ENCODE measurements at regions not wholly inside any gene's neighbourhood (a gene's known extent, or its start where the extent isn't known, plus 50 kb on each side); places are given as distances from the start of the nearest gene placed in this dataset.

DNA sequence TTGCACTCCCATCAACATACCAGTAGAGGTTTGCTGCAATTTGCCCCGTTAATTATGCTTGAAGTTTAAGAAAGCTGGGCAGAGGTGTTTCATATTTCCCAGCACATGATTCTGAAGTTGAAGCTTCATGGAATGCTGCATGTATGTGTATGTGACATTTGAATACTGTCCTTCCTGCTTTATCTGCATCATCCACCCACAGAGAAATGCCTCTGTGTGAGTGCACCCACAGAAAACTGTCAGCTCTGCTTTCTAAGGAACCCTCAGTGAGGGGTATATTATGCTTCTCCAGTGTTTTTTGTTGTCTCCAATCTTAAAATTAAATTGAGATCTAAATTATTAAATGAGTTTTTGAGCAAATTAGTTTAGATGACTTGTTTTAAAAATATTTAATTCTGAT lies 358.1 kb upstream of the PIK3R1 start:
- in situ Hi-C loops (cut with MboI), result no loop called here
- POLR2A ChIA-PET, result no interaction called here
- RAD21 ChIA-PET (ENCODE audit: unreplicated experiment), result no interaction called here
- FAIRE-seq, result no peak
- Histone ChIP-seq H4K20me1 (ENCODE audit: control insufficient read depth, insufficient read depth) (no peaks in the 10 kb centered on the region), H3K27ac (ENCODE audit: control insufficient read depth, insufficient read depth) (no peak overlapping the region), H3K4me1 (ENCODE audit: control insufficient read depth, insufficient read depth, low read length) (no peaks in the 10 kb centered on the region), H2AFZ (ENCODE audit: control insufficient read depth, low read depth, low read length) (no peak overlapping the region), H3K9ac (ENCODE audit: control insufficient read depth, insufficient read depth, low read length) (no peak overlapping the region), H3K4me2 (ENCODE audit: control insufficient read depth, insufficient read depth) (no peak overlapping the region), H3K79me2 (ENCODE audit: control insufficient read depth, insufficient read depth, low read length) (no peaks in the 10 kb centered on the region), H3K4me3 (no peak overlapping the region), H3K36me3 (ENCODE audit: control insufficient read depth in 2 of 2, insufficient read depth in 2 of 2, low read length in 1 of 2) (no peaks in the 10 kb centered on the region), H3K27me3 (replicated peaks in 1 of 2; ENCODE audit: control insufficient read depth in 2 of 2, insufficient read depth in 2 of 2, low read length in 1 of 2) (no peaks in the 10 kb centered on the region), H3K9me3 (replicated peaks; ENCODE audit: control insufficient read depth, insufficient read depth, low read length) (peaks cover 4% of the 10 kb centered on the region; the same call in 2 of the 3 replicates)
- no peak for DNase-seq (ENCODE audit: low read depth, low spot score)
- CTCF ChIA-PET, result no interaction called here
- TF ChIP-seq CBX5 (IDR thresholded peaks at IDR 0.05; ENCODE audit: low read depth), result no peak
- no peak for TF ChIP-seq BRCA1 (IDR thresholded peaks at IDR 0.05; ENCODE audit: low read depth, low read length)
- TF ChIP-seq ATF7 (IDR thresholded peaks at IDR 0.05; ENCODE audit: low read depth), result no peak
- no peak for TF ChIP-seq CHD4 (IDR thresholded peaks at IDR 0.05)
- TF ChIP-seq SUZ12 (IDR thresholded peaks at IDR 0.05; ENCODE audit: unreplicated experiment), result no peak
- TF ChIP-seq, protein P1, sequence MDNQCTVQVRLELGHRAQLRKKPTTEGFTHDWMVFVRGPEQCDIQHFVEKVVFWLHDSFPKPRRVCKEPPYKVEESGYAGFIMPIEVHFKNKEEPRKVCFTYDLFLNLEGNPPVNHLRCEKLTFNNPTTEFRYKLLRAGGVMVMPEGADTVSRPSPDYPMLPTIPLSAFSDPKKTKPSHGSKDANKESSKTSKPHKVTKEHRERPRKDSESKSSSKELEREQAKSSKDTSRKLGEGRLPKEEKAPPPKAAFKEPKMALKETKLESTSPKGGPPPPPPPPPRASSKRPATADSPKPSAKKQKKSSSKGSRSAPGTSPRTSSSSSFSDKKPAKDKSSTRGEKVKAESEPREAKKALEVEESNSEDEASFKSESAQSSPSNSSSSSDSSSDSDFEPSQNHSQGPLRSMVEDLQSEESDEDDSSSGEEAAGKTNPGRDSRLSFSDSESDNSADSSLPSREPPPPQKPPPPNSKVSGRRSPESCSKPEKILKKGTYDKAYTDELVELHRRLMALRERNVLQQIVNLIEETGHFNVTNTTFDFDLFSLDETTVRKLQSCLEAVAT (IDR thresholded peaks at IDR 0.05), result no peak
- TF ChIP-seq ZZZ3 (IDR thresholded peaks at IDR 0.05; ENCODE audit: control insufficient read depth, insufficient read length, low read depth), result no peak
- no peak for TF ChIP-seq NR2F1 (conservative IDR thresholded peaks at IDR 0.05)
- TF ChIP-seq ZBED1 (IDR thresholded peaks at IDR 0.05; ENCODE audit: borderline replicate concordance), result no peak
- TF ChIP-seq SMARCA5 (IDR thresholded peaks at IDR 0.05), result no peak
- TF ChIP-seq, protein P2, sequence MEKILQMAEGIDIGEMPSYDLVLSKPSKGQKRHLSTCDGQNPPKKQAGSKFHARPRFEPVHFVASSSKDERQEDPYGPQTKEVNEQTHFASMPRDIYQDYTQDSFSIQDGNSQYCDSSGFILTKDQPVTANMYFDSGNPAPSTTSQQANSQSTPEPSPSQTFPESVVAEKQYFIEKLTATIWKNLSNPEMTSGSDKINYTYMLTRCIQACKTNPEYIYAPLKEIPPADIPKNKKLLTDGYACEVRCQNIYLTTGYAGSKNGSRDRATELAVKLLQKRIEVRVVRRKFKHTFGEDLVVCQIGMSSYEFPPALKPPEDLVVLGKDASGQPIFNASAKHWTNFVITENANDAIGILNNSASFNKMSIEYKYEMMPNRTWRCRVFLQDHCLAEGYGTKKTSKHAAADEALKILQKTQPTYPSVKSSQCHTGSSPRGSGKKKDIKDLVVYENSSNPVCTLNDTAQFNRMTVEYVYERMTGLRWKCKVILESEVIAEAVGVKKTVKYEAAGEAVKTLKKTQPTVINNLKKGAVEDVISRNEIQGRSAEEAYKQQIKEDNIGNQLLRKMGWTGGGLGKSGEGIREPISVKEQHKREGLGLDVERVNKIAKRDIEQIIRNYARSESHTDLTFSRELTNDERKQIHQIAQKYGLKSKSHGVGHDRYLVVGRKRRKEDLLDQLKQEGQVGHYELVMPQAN (conservative IDR thresholded peaks at IDR 0.05), result no peak
- no peak for TF ChIP-seq ASH2L (IDR thresholded peaks at IDR 0.05; ENCODE audit: borderline replicate concordance, low read depth)
- no peak for TF ChIP-seq ESRRA (IDR thresholded peaks at IDR 0.05; ENCODE audit: low read length)
- no peak for TF ChIP-seq EED (IDR thresholded peaks at IDR 0.05; ENCODE audit: low read depth)
- TF ChIP-seq PAX8 (IDR thresholded peaks at IDR 0.05), result no peak
- TF ChIP-seq, protein P3, sequence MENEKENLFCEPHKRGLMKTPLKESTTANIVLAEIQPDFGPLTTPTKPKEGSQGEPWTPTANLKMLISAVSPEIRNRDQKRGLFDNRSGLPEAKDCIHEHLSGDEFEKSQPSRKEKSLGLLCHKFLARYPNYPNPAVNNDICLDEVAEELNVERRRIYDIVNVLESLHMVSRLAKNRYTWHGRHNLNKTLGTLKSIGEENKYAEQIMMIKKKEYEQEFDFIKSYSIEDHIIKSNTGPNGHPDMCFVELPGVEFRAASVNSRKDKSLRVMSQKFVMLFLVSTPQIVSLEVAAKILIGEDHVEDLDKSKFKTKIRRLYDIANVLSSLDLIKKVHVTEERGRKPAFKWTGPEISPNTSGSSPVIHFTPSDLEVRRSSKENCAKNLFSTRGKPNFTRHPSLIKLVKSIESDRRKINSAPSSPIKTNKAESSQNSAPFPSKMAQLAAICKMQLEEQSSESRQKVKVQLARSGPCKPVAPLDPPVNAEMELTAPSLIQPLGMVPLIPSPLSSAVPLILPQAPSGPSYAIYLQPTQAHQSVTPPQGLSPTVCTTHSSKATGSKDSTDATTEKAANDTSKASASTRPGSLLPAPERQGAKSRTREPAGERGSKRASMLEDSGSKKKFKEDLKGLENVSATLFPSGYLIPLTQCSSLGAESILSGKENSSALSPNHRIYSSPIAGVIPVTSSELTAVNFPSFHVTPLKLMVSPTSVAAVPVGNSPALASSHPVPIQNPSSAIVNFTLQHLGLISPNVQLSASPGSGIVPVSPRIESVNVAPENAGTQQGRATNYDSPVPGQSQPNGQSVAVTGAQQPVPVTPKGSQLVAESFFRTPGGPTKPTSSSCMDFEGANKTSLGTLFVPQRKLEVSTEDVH (IDR thresholded peaks at IDR 0.05; ENCODE audit: low read depth, partially characterized antibody), result no peak
- TF ChIP-seq SIX5 (IDR thresholded peaks at IDR 0.05; ENCODE audit: low read depth, low read length, severe bottlenecking), result no peak
- no peak for TF ChIP-seq BMI1 (IDR thresholded peaks at IDR 0.05; ENCODE audit: borderline replicate concordance)
- TF ChIP-seq, protein P4, sequence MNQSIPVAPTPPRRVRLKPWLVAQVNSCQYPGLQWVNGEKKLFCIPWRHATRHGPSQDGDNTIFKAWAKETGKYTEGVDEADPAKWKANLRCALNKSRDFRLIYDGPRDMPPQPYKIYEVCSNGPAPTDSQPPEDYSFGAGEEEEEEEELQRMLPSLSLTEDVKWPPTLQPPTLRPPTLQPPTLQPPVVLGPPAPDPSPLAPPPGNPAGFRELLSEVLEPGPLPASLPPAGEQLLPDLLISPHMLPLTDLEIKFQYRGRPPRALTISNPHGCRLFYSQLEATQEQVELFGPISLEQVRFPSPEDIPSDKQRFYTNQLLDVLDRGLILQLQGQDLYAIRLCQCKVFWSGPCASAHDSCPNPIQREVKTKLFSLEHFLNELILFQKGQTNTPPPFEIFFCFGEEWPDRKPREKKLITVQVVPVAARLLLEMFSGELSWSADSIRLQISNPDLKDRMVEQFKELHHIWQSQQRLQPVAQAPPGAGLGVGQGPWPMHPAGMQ (IDR thresholded peaks at IDR 0.05; ENCODE audit: borderline replicate concordance), result no peak
- no TSS peak for BruUV-seq (replicated peaks)
- intact Hi-C loops (cut with micrococcal nuclease; ENCODE audit: unreplicated experiment), result no loop called here
- SMC1A ChIA-PET (ENCODE audit: uncharacterized antibody, unreplicated experiment), result interaction anchor here (0.6 to 1.4 kb wide), 2 partner anchors 15 to 18 kb away, joined by 3 to 4 read pairs; no protein-coding TSS in a partner anchor
- no peak for ATAC-seq
- WGBS (ENCODE audit: insufficient coverage, insufficient replicate concordance, low lambda C conversion rate, missing lambda C conversion rate), result 76% methylated on average over 1 of the region's 1 CpG
